SK-N-SH treated with all-trans-retinoic acid at 6 μM for 48 hours (cell line): ENCODE measurements at regions not wholly inside any gene's neighbourhood (a gene's known extent, or its start where the extent isn't known, plus 50 kb on each side); places are given as distances from the start of the nearest gene placed in this dataset.

ENCODE experiments used
- ATAC-seq: fragments of 200-7000 bp; cut with Tn5 transposase; 3 replicates; pipeline ENCODE4 v1.9.1; 2020; ENCODE audit warnings: mild to moderate bottlenecking, moderate library complexity
- ARNTL ChIP-seq: fragments of 450-650 bp; formaldehyde crosslinking; IDR thresholded peaks from 2 replicates; pipeline ENCODE4 v1.5.0; 2020; ENCODE audit warnings: low read depth, mild to moderate bottlenecking, moderate library complexity, borderline replicate concordance
- BACH2 ChIP-seq: fragments of 250-450 bp; sonication (Bioruptor Pico); IDR thresholded peaks from 2 replicates; pipeline ENCODE4 v1.9.0; 2021; ENCODE audit warnings: mild to moderate bottlenecking, borderline replicate concordance
- CREB5 ChIP-seq: fragments of 250-450 bp; sonication (Bioruptor Pico); IDR thresholded peaks from 2 replicates; pipeline ENCODE4 v1.5.1; 2020; ENCODE audit warnings: low read depth, mild to moderate bottlenecking, moderate library complexity
- CSDC2 ChIP-seq: fragments of 250-450 bp; sonication (Bioruptor Pico); IDR thresholded peaks from 2 replicates; pipeline ENCODE4 v1.5.0; 2020; ENCODE audit warnings: mild to moderate bottlenecking, moderate library complexity
- CSRNP3 ChIP-seq: fragments of 250-450 bp; sonication (Bioruptor Pico); IDR thresholded peaks from 2 replicates; pipeline ENCODE4 v1.5.1; 2021; ENCODE audit warnings: mild to moderate bottlenecking, moderate library complexity
- GLIS3 ChIP-seq: fragments of 250-450 bp; sonication (Bioruptor Pico); IDR thresholded peaks from 2 replicates; pipeline ENCODE4 v1.5.0; 2020; ENCODE audit warnings: mild to moderate bottlenecking, moderate library complexity
- ISL1 ChIP-seq: fragments of 250-450 bp; sonication (Bioruptor Pico); IDR thresholded peaks from 2 replicates; pipeline ENCODE4 v2.1.2; 2022; ENCODE audit warnings: mild to moderate bottlenecking, moderate library complexity
- OSR1 ChIP-seq: fragments of 250-450 bp; sonication (Bioruptor Pico); IDR thresholded peaks from 2 replicates; pipeline ENCODE4 v1.8.0; 2022; ENCODE audit warnings: moderate library complexity, mild to moderate bottlenecking, inconsistent platforms
- PATZ1 ChIP-seq: fragments of 250-450 bp; sonication (Bioruptor Pico); IDR thresholded peaks from 2 replicates; pipeline ENCODE4 v1.8.0; 2020; ENCODE audit warnings: mild to moderate bottlenecking, moderate library complexity, borderline replicate concordance
- PPARA ChIP-seq: fragments of 250-450 bp; sonication (Bioruptor Pico); IDR thresholded peaks from 2 replicates; pipeline ENCODE4 v1.5.0; 2020; ENCODE audit warnings: mild to moderate bottlenecking, borderline replicate concordance
- RARB ChIP-seq: fragments of 250-450 bp; sonication (Bioruptor Pico); IDR thresholded peaks from 2 replicates; pipeline ENCODE4 v1.8.0; 2021; ENCODE audit warnings: mild to moderate bottlenecking, moderate library complexity
- SNAI2 ChIP-seq: fragments of 250-450 bp; sonication (Bioruptor Pico); IDR thresholded peaks from 2 replicates; pipeline ENCODE4 v1.5.0; 2020; ENCODE audit warnings: mild to moderate bottlenecking, moderate library complexity
- TCF4 ChIP-seq: fragments of 250-450 bp; sonication (Bioruptor Pico); IDR thresholded peaks from 2 replicates; pipeline ENCODE4 v1.8.0; 2021; ENCODE audit warnings: mild to moderate bottlenecking, moderate library complexity, borderline replicate concordance
- TOX ChIP-seq: fragments of 250-450 bp; sonication (Bioruptor Pico); IDR thresholded peaks from 2 replicates; pipeline ENCODE4 v1.8.0; 2021; ENCODE audit warnings: mild to moderate bottlenecking, moderate library complexity, borderline replicate concordance
- ZC3H10 ChIP-seq: fragments of 250-450 bp; sonication (Bioruptor Pico); IDR thresholded peaks from 2 replicates; pipeline ENCODE4 v1.5.1; 2021; ENCODE audit warnings: mild to moderate bottlenecking, moderate library complexity
- ZFP3 ChIP-seq: fragments of 250-450 bp; sonication (Bioruptor Pico); IDR thresholded peaks from 2 replicates; pipeline ENCODE4 v1.5.0; 2020; ENCODE audit warnings: mild to moderate bottlenecking, moderate library complexity
- ZFP30 ChIP-seq: fragments of 450-650 bp; formaldehyde crosslinking; IDR thresholded peaks from 2 replicates; pipeline ENCODE4 v1.5.0; 2022; ENCODE audit warnings: mild to moderate bottlenecking, moderate library complexity
- ZNF565 ChIP-seq: fragments of 450-650 bp; formaldehyde crosslinking; conservative IDR thresholded peaks from 2 replicates; pipeline ENCODE4 v1.5.0; 2020; ENCODE audit warnings: low read depth, mild to moderate bottlenecking, moderate library complexity
- ZNF70 ChIP-seq: fragments of 450-650 bp; formaldehyde crosslinking; IDR thresholded peaks from 2 replicates; pipeline ENCODE4 v1.5.0; 2020; ENCODE audit warnings: mild to moderate bottlenecking, moderate library complexity
- ZNF8 ChIP-seq: fragments of 450-650 bp; formaldehyde crosslinking; IDR thresholded peaks from 2 replicates; pipeline ENCODE4 v1.5.0; 2020; ENCODE audit warnings: mild to moderate bottlenecking, moderate library complexity
- TF ChIP-seq, protein P1 (sequence below): fragments of 250-450 bp; sonication (Bioruptor Pico); IDR thresholded peaks from 2 replicates; pipeline ENCODE4 v1.5.0; 2020; ENCODE audit warnings: mild to moderate bottlenecking, moderate library complexity

DNA sequence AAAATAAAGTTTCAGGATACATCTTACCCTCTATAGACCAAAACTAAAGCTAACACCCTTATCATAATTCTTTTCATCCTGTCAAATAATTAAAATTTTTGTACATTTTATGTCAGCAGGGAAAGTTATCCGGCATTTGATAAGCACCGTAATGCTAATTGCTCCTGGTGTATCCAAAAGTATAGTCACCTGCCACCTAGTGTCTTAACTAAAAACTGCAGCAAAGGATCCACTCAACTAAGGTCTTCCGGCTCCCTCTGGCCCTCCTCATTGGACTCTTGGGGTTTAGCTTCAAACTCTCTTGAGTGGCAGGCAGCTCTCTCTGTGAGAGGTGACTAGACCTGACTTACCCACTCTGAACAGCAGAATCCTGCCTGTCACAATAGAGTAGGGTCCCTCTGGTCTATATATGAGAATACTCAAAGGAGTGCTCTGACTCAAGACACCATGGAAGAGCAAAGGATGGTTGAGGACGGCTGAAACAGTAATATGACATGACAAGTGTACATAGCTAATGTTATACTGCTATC, 60.4 kb upstream of the CAST start:
- TF ChIP-seq CSRNP3 (no peak), BACH2 (CRISPR knock-in tag) (no peak), TOX (CRISPR knock-in tag) (no peak), PPARA (CRISPR knock-in tag) (no peak), ZFP30 (CRISPR knock-in tag) (no peak), SNAI2 (no peak), GLIS3 (CRISPR knock-in tag) (no peak), ARNTL (CRISPR knock-in tag) (no peak), CSDC2 (CRISPR knock-in tag) (no peak), RARB (CRISPR knock-in tag) (no peak), ZNF565 (CRISPR knock-in tag) (no peak), ZC3H10 (CRISPR knock-in tag) (no peak), ZNF70 (no peak)
- TF ChIP-seq, protein P1, sequence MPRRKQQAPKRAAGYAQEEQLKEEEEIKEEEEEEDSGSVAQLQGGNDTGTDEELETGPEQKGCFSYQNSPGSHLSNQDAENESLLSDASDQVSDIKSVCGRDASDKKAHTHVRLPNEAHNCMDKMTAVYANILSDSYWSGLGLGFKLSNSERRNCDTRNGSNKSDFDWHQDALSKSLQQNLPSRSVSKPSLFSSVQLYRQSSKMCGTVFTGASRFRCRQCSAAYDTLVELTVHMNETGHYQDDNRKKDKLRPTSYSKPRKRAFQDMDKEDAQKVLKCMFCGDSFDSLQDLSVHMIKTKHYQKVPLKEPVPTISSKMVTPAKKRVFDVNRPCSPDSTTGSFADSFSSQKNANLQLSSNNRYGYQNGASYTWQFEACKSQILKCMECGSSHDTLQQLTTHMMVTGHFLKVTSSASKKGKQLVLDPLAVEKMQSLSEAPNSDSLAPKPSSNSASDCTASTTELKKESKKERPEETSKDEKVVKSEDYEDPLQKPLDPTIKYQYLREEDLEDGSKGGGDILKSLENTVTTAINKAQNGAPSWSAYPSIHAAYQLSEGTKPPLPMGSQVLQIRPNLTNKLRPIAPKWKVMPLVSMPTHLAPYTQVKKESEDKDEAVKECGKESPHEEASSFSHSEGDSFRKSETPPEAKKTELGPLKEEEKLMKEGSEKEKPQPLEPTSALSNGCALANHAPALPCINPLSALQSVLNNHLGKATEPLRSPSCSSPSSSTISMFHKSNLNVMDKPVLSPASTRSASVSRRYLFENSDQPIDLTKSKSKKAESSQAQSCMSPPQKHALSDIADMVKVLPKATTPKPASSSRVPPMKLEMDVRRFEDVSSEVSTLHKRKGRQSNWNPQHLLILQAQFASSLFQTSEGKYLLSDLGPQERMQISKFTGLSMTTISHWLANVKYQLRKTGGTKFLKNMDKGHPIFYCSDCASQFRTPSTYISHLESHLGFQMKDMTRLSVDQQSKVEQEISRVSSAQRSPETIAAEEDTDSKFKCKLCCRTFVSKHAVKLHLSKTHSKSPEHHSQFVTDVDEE (CRISPR knock-in tag): no peak
- ATAC-seq: peak; percentile 92

GRCh38 chr5:96602776-96603175, 59.4 kb upstream of the CAST start:
- ATAC-seq: no peak
- TF ChIP-seq ZNF565 (CRISPR knock-in tag) (no peak), GLIS3 (CRISPR knock-in tag) (no peak), ZNF70 (no peak), TCF4 (CRISPR knock-in tag) (no peak), PPARA (CRISPR knock-in tag) (no peak), PATZ1 (CRISPR knock-in tag) (no peak), OSR1 (CRISPR knock-in tag) (no peak), ZNF8 (CRISPR knock-in tag) (no peak)

- TF ChIP-seq CSDC2 (CRISPR knock-in tag): no peak
- TF ChIP-seq CSRNP3: no peak
- no peak for TF ChIP-seq ZFP30 (CRISPR knock-in tag)
- TF ChIP-seq ARNTL (CRISPR knock-in tag): no peak
- no peak for TF ChIP-seq SNAI2
- TF ChIP-seq OSR1 (CRISPR knock-in tag): no peak
- TF ChIP-seq RARB (CRISPR knock-in tag): no peak
- TF ChIP-seq ISL1 (CRISPR knock-in tag): no peak
- TF ChIP-seq, protein P1 (CRISPR knock-in tag): no peak
- TF ChIP-seq ZFP3 (CRISPR knock-in tag): no peak
- TF ChIP-seq ZNF565 (CRISPR knock-in tag): no peak
- TF ChIP-seq CREB5 (CRISPR knock-in tag): no peak
- peak; percentile 57 for ATAC-seq
These were observed 56.9 kb upstream of the CAST start for GRCh38 chr5:96605144-96605837.
